Upper lobe of left lung (tissue), 6 donors: ENCODE measurements at regions not wholly inside any gene's neighbourhood (a gene's known extent, or its start where the extent isn't known, plus 50 kb on each side); places are given as distances from the start of the nearest gene placed in this dataset.

ENCODE experiments used
- ATAC-seq, 2 donors: fragments of 200-7000 bp; cut with Tn5 transposase; one replicate each; pipeline ENCODE4 v1.9.1; 2022; ENCODE audit warnings: mild to moderate bottlenecking in 2 of 2, moderate library complexity in 2 of 2; ENCODE audit not compliant: low FRiP score in 2 of 2
- DNase-seq, 2 donors: peaks; one replicate each; pipeline ENCODE4 v3.0.0-alpha.2; 2019 to 2020
- H3K27ac ChIP-seq, 4 donors: fragments of 200-600 bp; sonication (generic); one replicate each; pipeline ENCODE4 v1.5.1; 2016 to 2019
- H3K27me3 ChIP-seq, 4 donors: fragments of 200-600 bp; sonication (generic); one replicate each; pipeline ENCODE4 v1.5.1; 2017 to 2019
- H3K36me3 ChIP-seq, 4 donors: fragments of 200-600 bp; sonication (generic); one replicate each; pipeline ENCODE4 v1.5.1; 2016 to 2019
- H3K4me1 ChIP-seq, 4 donors: fragments of 200-600 bp; sonication (generic); one replicate each; pipeline ENCODE4 v1.5.1; 2018 to 2019
- H3K4me3 ChIP-seq, 4 donors: fragments of 200-600 bp; sonication (generic); one replicate each; pipeline ENCODE4 v1.5.1; 2017 to 2019; ENCODE audit warnings: mild to moderate bottlenecking in 2 of 4, moderate library complexity in 1 of 4
- H3K9me3 ChIP-seq, 4 donors: fragments of 200-600 bp; sonication (generic); one replicate each; pipeline ENCODE4 v1.5.1; 2018 to 2019
- EP300 ChIP-seq, 4 donors: sonication (generic); formaldehyde crosslinking; IDR thresholded peaks; one replicate each; pipeline ENCODE4 v1.5.1; 2017; ENCODE audit warnings: antibody characterized with exemption in 4 of 4, control low read depth in 2 of 4
- POLR2A ChIP-seq, 4 donors: fragments of 450-650 bp; IDR thresholded peaks; one replicate each; pipeline ENCODE4 v1.5.1; 2016 to 2017; ENCODE audit warnings: antibody characterized with exemption in 4 of 4, mild to moderate bottlenecking in 2 of 4
- POLR2AphosphoS5 ChIP-seq, 2 donors: sonication (generic); formaldehyde crosslinking; IDR thresholded peaks; one replicate each; pipeline ENCODE4 v1.5.1; 2017; ENCODE audit warnings: antibody characterized with exemption in 2 of 2
- WGBS, 2 donors: methylation state at CpG; one replicate each; pipeline ENCODE4 v1.1.5; 2017 to 2018; 5-methylcytosine and 5-hydroxymethylcytosine counted together
- TF ChIP-seq, protein P1 (sequence below), 6 experiments: fragments of 450-650 bp in 4 of 6; fragments of 200-600 bp in 2 of 6; sonication (generic) in 2 of 6; IDR thresholded peaks; one replicate each; pipeline ENCODE4 v1.5.1; 2016 to 2019; ENCODE audit warnings: antibody characterized with exemption in 6 of 6
- donor health status: DM: no; HTN: no; CAD: no; lungs with moderate emphysema.
- donor health status: DM: no; HTN: yes; CAD: no; lungs with severe emphysema.

GRCh38 chr2:129237966-129238725 lies 741.3 kb upstream of the RAB6C start:
- TF ChIP-seq EP300 (IDR thresholded peaks at IDR 0.05) = no peak
- no peak for TF ChIP-seq POLR2A (IDR thresholded peaks at IDR 0.05)
- TF ChIP-seq, protein P1, sequence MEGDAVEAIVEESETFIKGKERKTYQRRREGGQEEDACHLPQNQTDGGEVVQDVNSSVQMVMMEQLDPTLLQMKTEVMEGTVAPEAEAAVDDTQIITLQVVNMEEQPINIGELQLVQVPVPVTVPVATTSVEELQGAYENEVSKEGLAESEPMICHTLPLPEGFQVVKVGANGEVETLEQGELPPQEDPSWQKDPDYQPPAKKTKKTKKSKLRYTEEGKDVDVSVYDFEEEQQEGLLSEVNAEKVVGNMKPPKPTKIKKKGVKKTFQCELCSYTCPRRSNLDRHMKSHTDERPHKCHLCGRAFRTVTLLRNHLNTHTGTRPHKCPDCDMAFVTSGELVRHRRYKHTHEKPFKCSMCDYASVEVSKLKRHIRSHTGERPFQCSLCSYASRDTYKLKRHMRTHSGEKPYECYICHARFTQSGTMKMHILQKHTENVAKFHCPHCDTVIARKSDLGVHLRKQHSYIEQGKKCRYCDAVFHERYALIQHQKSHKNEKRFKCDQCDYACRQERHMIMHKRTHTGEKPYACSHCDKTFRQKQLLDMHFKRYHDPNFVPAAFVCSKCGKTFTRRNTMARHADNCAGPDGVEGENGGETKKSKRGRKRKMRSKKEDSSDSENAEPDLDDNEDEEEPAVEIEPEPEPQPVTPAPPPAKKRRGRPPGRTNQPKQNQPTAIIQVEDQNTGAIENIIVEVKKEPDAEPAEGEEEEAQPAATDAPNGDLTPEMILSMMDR (IDR thresholded peaks at IDR 0.05) = no peak
- H3K9me3 ChIP-seq = no peaks in the 10 kb centered on the region
- H3K27ac ChIP-seq = no peak overlapping the region
- 91 to 95% methylated on average over 6 of the region's 6 CpGs for WGBS, 2 donors
- H3K4me1 ChIP-seq = no peaks in the 10 kb centered on the region
- no peak for ATAC-seq
- H3K4me3 ChIP-seq = no peak overlapping the region
- H3K27me3 ChIP-seq = no peaks in the 10 kb centered on the region
- no peaks in the 10 kb centered on the region for H3K36me3 ChIP-seq
- DNase-seq = no peak

DNA sequence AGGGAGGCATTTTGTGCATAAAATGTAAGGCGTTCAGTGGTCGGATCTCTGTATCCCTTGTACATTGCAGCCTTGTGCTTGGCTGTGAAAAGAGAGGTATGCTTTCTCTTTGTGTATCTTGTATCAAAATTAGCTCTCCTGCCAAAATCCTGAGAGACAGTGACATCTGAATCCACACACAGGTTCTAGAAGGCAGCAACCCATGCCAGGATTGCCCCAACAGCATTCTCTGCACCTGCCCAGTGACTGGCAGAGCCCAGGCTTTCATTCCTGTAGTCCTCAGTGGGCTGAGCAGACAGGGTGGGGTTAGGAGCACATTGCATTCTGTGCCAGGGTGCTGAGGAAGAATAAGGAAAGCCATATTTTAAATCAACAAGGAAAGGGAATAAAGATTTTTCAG lies 740.3 kb upstream of the RAB6C start:
- TF ChIP-seq EP300 (IDR thresholded peaks at IDR 0.05) = no peak
- TF ChIP-seq POLR2AphosphoS5 (IDR thresholded peaks at IDR 0.05) = no peak
- TF ChIP-seq, protein P1 (IDR thresholded peaks at IDR 0.05) = no peak
- TF ChIP-seq POLR2A (IDR thresholded peaks at IDR 0.05) = no peak
- Histone ChIP-seq H3K4me3 (no peak overlapping the region), H3K4me1 (no peaks in the 10 kb centered on the region), H3K36me3 (no peaks in the 10 kb centered on the region), H3K9me3 (no peaks in the 10 kb centered on the region), H3K27ac (no peak overlapping the region), H3K27me3 (no peaks in the 10 kb centered on the region)
- ATAC-seq = no peak
- 95 to 98% methylated on average over 2 of the region's 2 CpGs for WGBS, 2 donors
- no peak for DNase-seq

DNA sequence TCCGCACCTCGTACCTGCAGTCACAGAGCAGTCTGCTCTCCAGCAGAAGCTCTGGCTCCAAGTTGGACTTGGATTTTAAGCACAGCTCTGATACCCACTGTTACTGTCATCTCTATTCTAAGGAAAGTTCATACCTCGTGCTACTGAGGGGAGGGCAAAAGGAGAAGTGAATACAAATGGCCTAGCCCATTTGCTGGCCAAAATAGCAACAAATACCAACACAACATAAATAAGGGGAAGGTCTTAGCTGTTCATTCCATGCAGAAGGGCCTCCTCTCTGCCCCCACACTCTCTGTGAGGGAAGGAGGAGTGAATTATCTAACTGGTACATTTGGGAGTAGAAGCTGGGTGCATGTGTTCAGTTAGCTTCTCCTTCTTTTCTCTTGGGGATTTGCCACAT lies 739.4 kb upstream of the RAB6C start:
- Histone ChIP-seq H3K27me3 (no peaks in the 10 kb centered on the region), H3K4me3 (no peak overlapping the region), H3K4me1 (no peaks in the 10 kb centered on the region), H3K27ac (no peak overlapping the region), H3K9me3 (no peaks in the 10 kb centered on the region), H3K36me3 (no peaks in the 10 kb centered on the region)
- DNase-seq (no peak), ATAC-seq (no peak)
- 81% methylated on average over 3 of the region's 3 CpGs for WGBS, 2 donors
- TF ChIP-seq POLR2AphosphoS5 (IDR thresholded peaks at IDR 0.05) (no peak), EP300 (IDR thresholded peaks at IDR 0.05) (no peak), POLR2A (IDR thresholded peaks at IDR 0.05) (no peak)
- TF ChIP-seq, protein P1 (IDR thresholded peaks at IDR 0.05) = no peak

DNA sequence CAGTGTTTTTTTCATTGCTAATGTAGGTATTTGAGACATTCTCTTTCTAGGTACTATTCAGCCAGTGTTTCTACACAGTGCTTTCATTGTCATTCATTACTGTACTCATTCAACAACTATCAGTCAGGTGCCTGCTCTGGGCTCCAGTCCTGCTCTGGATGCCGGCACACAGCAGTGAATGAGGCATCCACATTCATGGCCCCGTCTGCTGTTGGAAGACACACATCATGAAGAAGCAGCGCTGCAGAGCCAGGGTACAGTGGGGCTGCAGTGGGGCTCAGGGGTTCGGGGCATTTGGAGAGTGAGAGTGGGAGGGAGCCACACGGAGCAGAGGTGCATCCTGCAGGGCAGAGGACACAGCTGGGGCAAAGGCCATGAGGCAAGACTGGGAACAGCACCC lies 737.2 kb upstream of the RAB6C start:
- Histone ChIP-seq H3K4me1 (no peaks in the 10 kb centered on the region), H3K9me3 (peaks cover 0 to 4% (median 0%) of the 10 kb centered on the region in 4 donors), H3K27me3 (no peaks in the 10 kb centered on the region), H3K36me3 (no peaks in the 10 kb centered on the region), H3K4me3 (no peak overlapping the region), H3K27ac (no peak overlapping the region)
- DNase-seq = no peak
- TF ChIP-seq POLR2A (IDR thresholded peaks at IDR 0.05) (no peak), POLR2AphosphoS5 (IDR thresholded peaks at IDR 0.05) (no peak), EP300 (IDR thresholded peaks at IDR 0.05) (no peak)
- TF ChIP-seq, protein P1 (IDR thresholded peaks at IDR 0.05) = no peak
- no peak for ATAC-seq
- 69 to 73% methylated on average over 4 to 5 of the region's 5 CpGs for WGBS, 2 donors

- DNase-seq = no peak
- no peak overlapping the region for H3K27ac ChIP-seq
- no peak for TF ChIP-seq EP300 (IDR thresholded peaks at IDR 0.05)
- TF ChIP-seq POLR2AphosphoS5 (IDR thresholded peaks at IDR 0.05) = no peak
- TF ChIP-seq, protein P1 (IDR thresholded peaks at IDR 0.05) = no peak
- no peak overlapping the region for H3K4me3 ChIP-seq
- H3K27me3 ChIP-seq = no peaks in the 10 kb centered on the region
- no peak for ATAC-seq
- H3K36me3 ChIP-seq = no peaks in the 10 kb centered on the region
- WGBS, 2 donors = 83 to 91% methylated on average over 3 of the region's 3 CpGs
- H3K9me3 ChIP-seq = peaks cover 0 to 4% (median 0%) of the 10 kb centered on the region in 4 donors
- H3K4me1 ChIP-seq = no peaks in the 10 kb centered on the region
These were observed 731.7 kb upstream of the RAB6C start for GRCh38 chr2:129247751-129248150.
